ENCODE measurements at regions not wholly inside any gene's neighbourhood (a gene's known extent, or its start where the extent isn't known, plus 50 kb on each side); places are given as distances from the start of the nearest gene placed in this dataset.

GRCh38 chr9:81266086-81266485 is 423.3 kb downstream of the TLE1 start:
- intact Hi-C loops (cut with DNase I), result no loop called here
- no peaks in the 10 kb centered on the region for H3K4me1 ChIP-seq
- DNase-seq, result no peak
- no peaks in the 10 kb centered on the region for H3K9me3 ChIP-seq
- no peak for TF ChIP-seq CTCF (IDR thresholded peaks at IDR 0.05)
- H3K27ac ChIP-seq, result no peak overlapping the region
- H3K27me3 ChIP-seq, result no peaks in the 10 kb centered on the region
- no peak overlapping the region for H3K9ac ChIP-seq (ENCODE audit: low read depth in 2 of 2, low read length in 2 of 2)
- H3K36me3 ChIP-seq, result no peaks in the 10 kb centered on the region
- no peak overlapping the region for H3K4me3 ChIP-seq

DNA sequence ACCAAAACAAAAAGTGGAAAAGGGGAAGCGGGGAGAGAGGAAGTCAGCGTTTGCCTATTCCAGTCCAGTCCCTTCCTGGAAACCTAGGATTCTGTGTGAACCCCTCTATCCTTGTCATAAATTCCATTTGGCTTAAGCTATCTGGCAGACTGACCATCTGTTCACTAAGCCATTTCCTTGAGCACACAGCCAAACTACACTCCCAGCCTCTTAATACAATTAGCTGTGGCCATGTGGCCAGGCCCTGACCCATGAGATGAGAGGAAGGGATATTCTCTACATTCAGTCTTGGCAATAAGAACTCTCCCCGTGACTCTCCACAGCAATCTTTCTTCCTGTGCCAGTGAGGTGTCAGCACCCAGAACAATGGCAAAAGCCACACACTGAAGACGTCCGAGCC is 424.8 kb downstream of the TLE1 start:
- Histone ChIP-seq H3K9me3 (no peaks in the 10 kb centered on the region), H3K36me3 (no peaks in the 10 kb centered on the region), H3K27me3 (no peaks in the 10 kb centered on the region), H3K4me1 (no peaks in the 10 kb centered on the region), H3K4me3 (no peak overlapping the region), H3K9ac (ENCODE audit: low read depth in 2 of 2, low read length in 2 of 2) (no peak overlapping the region), H3K27ac (no peak overlapping the region)
- intact Hi-C loops (cut with DNase I), result no loop called here
- no peak for TF ChIP-seq CTCF (IDR thresholded peaks at IDR 0.05)
- DNase-seq, result no peak

DNA sequence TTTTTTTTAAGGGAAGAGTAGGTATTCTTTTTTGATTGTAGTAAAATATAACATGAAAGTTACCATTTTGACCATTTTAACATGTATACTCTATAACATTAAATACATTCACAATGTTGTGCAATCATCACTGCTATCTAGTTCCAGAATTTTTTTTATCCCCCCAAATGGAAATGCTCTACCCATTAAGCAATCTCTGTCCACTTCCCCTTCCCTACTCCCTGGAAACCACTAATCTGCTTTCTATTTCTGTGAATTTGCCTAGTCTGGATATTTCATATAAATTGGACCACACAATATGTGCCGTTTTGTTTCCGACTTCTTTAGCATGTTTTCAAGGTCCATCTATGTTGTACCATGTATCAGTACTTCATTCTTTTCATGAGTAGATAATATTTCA is 429.5 kb downstream of the TLE1 start:
- H3K4me3 ChIP-seq, result no peak overlapping the region
- no peaks in the 10 kb centered on the region for H3K27me3 ChIP-seq
- no peak overlapping the region for H3K27ac ChIP-seq
- H3K9ac ChIP-seq (ENCODE audit: low read depth in 2 of 2, low read length in 2 of 2), result no peak overlapping the region
- intact Hi-C loops (cut with DNase I), result no loop called here
- H3K36me3 ChIP-seq, result no peaks in the 10 kb centered on the region
- no peaks in the 10 kb centered on the region for H3K4me1 ChIP-seq
- no peaks in the 10 kb centered on the region for H3K9me3 ChIP-seq
- TF ChIP-seq CTCF (IDR thresholded peaks at IDR 0.05), result no peak
- DNase-seq, result no peak

GRCh38 chr9:81256368-81256767 is 433.0 kb downstream of the TLE1 start:
- intact Hi-C loops (cut with DNase I), result no loop called here
- DNase-seq, result no peak
- Histone ChIP-seq H3K9ac (ENCODE audit: low read depth in 2 of 2, low read length in 2 of 2) (no peak overlapping the region), H3K9me3 (no peaks in the 10 kb centered on the region), H3K27ac (no peak overlapping the region), H3K4me1 (no peaks in the 10 kb centered on the region), H3K4me3 (no peak overlapping the region), H3K27me3 (no peaks in the 10 kb centered on the region), H3K36me3 (no peaks in the 10 kb centered on the region)
- TF ChIP-seq CTCF (IDR thresholded peaks at IDR 0.05), result no peak

- no peak overlapping the region for H3K27ac ChIP-seq
- TF ChIP-seq CTCF (IDR thresholded peaks at IDR 0.05), result no peak
- no peaks in the 10 kb centered on the region for H3K36me3 ChIP-seq
- H3K27me3 ChIP-seq, result no peaks in the 10 kb centered on the region
- H3K4me3 ChIP-seq, result no peak overlapping the region
- H3K4me1 ChIP-seq, result no peaks in the 10 kb centered on the region
- no peaks in the 10 kb centered on the region for H3K9me3 ChIP-seq
- DNase-seq, result no peak
- intact Hi-C loops (cut with DNase I), result no loop called here
- H3K9ac ChIP-seq (ENCODE audit: low read depth in 2 of 2, low read length in 2 of 2), result no peak overlapping the region
Observed at GRCh38 chr9:81250606-81251005, 438.7 kb downstream of the TLE1 start.

DNA sequence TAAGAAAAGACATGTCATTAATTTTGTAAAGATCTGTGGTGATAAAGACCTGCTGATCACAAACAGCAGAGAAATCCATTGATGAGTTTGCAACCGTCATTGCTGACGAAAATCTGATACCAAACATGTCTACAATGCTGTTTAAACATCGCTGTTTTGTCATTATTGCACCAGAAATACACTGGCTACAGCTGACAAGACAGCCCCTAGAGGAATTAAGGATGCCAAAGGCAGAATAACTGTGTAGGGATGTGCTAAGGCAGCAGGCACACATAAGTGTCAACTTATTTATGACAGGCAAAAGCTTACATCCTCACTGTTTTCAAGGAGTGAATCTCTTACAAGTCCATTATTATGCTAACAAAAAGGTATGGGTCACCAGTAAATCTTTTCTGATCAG is 439.3 kb downstream of the TLE1 start:
- Histone ChIP-seq H3K36me3 (no peaks in the 10 kb centered on the region), H3K9ac (ENCODE audit: low read depth in 2 of 2, low read length in 2 of 2) (no peak overlapping the region), H3K9me3 (no peaks in the 10 kb centered on the region), H3K4me3 (no peak overlapping the region), H3K4me1 (no peaks in the 10 kb centered on the region), H3K27me3 (no peaks in the 10 kb centered on the region), H3K27ac (no peak overlapping the region)
- no peak for DNase-seq
- no peak for TF ChIP-seq CTCF (IDR thresholded peaks at IDR 0.05)
- intact Hi-C loops (cut with DNase I), result no loop called here
